ENCODE measurements at regions not wholly inside any gene's neighbourhood (a gene's known extent, or its start where the extent isn't known, plus 50 kb on each side); places are given as distances from the start of the nearest gene placed in this dataset.

GRCh38 chr20:50281831-50282591 is 91.4 kb downstream of the CEBPB start:
- H3K27me3 ChIP-seq (replicated peaks; ENCODE audit: control insufficient read depth, insufficient read depth, low read length), result no peaks in the 10 kb centered on the region; the same call in 1 of the 2 replicates
- no peak for DNase-seq (ENCODE audit: extremely low read depth, insufficient read length)
- peak; percentile 16 for TF ChIP-seq CTCF (IDR thresholded peaks at IDR 0.05; ENCODE audit: insufficient read depth, low read length, poor library complexity, severe bottlenecking)
- no peaks in the 10 kb centered on the region for H3K36me3 ChIP-seq (ENCODE audit: control insufficient read depth, insufficient read depth, low read length)
- H3K4me3 ChIP-seq (replicated peaks; ENCODE audit: low read depth, low read length), result no peak overlapping the region

DNA sequence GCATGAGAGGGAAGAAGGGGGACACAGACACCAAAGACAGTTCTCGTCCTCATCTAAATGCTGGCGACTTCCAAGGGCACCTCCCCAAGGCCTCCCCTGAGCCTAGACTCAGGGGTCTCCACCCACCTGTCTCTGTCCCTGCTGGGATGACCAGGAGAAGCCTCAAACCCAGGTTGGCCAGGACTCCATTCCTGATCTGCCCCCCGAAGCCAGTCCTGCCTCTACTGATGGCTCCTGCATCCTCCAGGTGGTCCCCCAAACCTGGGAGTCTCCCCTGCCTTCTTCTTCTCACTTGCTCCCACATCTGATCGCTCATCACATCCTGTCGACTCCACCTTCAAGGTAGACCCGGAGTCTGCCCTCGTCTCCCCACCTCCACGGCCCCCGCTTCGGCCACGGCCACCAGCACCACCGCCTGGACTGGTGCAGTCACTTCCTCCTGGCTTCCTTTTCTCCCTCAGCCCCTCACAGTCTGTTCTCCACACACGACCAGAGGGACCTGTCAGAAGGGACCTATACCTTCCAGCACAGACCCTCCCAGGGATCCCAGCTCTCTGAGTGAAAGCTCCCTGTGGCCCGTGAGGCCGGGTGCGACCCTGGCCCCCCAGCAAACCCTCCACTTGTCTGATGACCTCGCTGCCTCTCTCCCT is 92.1 kb downstream of the CEBPB start:
- no peaks in the 10 kb centered on the region for H3K36me3 ChIP-seq (ENCODE audit: control insufficient read depth, insufficient read depth, low read length)

GRCh38 chr20:50283370-50283769 is 92.7 kb downstream of the CEBPB start:
- H3K27me3 ChIP-seq (replicated peaks; ENCODE audit: control insufficient read depth, insufficient read depth, low read length), result no peaks in the 10 kb centered on the region; the same call in 1 of the 2 replicates
- no peak for TF ChIP-seq CTCF (IDR thresholded peaks at IDR 0.05; ENCODE audit: insufficient read depth, low read length, poor library complexity, severe bottlenecking)
- H3K36me3 ChIP-seq (ENCODE audit: control insufficient read depth, insufficient read depth, low read length), result no peaks in the 10 kb centered on the region
- DNase-seq (ENCODE audit: extremely low read depth, insufficient read length), result no peak
- H3K4me3 ChIP-seq (replicated peaks; ENCODE audit: low read depth, low read length), result no peak overlapping the region

More for the DNA sequence above, 92.1 kb downstream of the CEBPB start:
- no peak for TF ChIP-seq CTCF (IDR thresholded peaks at IDR 0.05; ENCODE audit: insufficient read depth, low read length, poor library complexity, severe bottlenecking)
- DNase-seq (ENCODE audit: extremely low read depth, insufficient read length), result no peak
- no peak overlapping the region for H3K4me3 ChIP-seq (replicated peaks; ENCODE audit: low read depth, low read length)
- H3K27me3 ChIP-seq (replicated peaks; ENCODE audit: control insufficient read depth, insufficient read depth, low read length), result no peaks in the 10 kb centered on the region; the same call in 1 of the 2 replicates

GRCh38 chr20:50283922-50284810 is 93.5 kb downstream of the CEBPB start:
- TF ChIP-seq CTCF (IDR thresholded peaks at IDR 0.05; ENCODE audit: insufficient read depth, low read length, poor library complexity, severe bottlenecking), result no peak
- no peaks in the 10 kb centered on the region for H3K27me3 ChIP-seq (replicated peaks; ENCODE audit: control insufficient read depth, insufficient read depth, low read length)
- no peaks in the 10 kb centered on the region for H3K36me3 ChIP-seq (ENCODE audit: control insufficient read depth, insufficient read depth, low read length)
- DNase-seq (ENCODE audit: extremely low read depth, insufficient read length), result no peak
- H3K4me3 ChIP-seq (replicated peaks; ENCODE audit: low read depth, low read length), result no peak overlapping the region

- TF ChIP-seq CTCF (IDR thresholded peaks at IDR 0.05; ENCODE audit: insufficient read depth, low read length, poor library complexity, severe bottlenecking), result no peak
- Histone ChIP-seq H3K27me3 (replicated peaks; ENCODE audit: control insufficient read depth, insufficient read depth, low read length) (no peaks in the 10 kb centered on the region), H3K36me3 (ENCODE audit: control insufficient read depth, insufficient read depth, low read length) (no peaks in the 10 kb centered on the region), H3K4me3 (replicated peaks; ENCODE audit: low read depth, low read length) (no peak overlapping the region)
- no peak for DNase-seq (ENCODE audit: extremely low read depth, insufficient read length)
These were observed 94.3 kb downstream of the CEBPB start for GRCh38 chr20:50284811-50285375.
